Esophagus muscularis mucosa (tissue), 3 donors: ENCODE measurements at regions not wholly inside any gene's neighbourhood (a gene's known extent, or its start where the extent isn't known, plus 50 kb on each side); places are given as distances from the start of the nearest gene placed in this dataset.

Source experiments
- POLR2A ChIP-seq: fragments of 450-650 bp; IDR thresholded peaks from one replicate; pipeline ENCODE4 v1.6.1; 2017; ENCODE audit warnings: antibody characterized with exemption, moderate library complexity, mild to moderate bottlenecking, low read depth
- TF ChIP-seq, protein P1 (sequence below), 3 experiments: fragments of 200-600 bp in 2 of 3; fragments of 450-650 bp in 1 of 3; sonication (generic) in 2 of 3; IDR thresholded peaks; one replicate each; pipeline ENCODE4 v1.5.1; 2017 to 2019; ENCODE audit warnings: antibody characterized with exemption in 3 of 3, mild to moderate bottlenecking in 2 of 3, moderate library complexity in 1 of 3

GRCh38 chr12:91493308-91493707 lies 310.7 kb upstream of the DCN start:
- TF ChIP-seq, protein P1, sequence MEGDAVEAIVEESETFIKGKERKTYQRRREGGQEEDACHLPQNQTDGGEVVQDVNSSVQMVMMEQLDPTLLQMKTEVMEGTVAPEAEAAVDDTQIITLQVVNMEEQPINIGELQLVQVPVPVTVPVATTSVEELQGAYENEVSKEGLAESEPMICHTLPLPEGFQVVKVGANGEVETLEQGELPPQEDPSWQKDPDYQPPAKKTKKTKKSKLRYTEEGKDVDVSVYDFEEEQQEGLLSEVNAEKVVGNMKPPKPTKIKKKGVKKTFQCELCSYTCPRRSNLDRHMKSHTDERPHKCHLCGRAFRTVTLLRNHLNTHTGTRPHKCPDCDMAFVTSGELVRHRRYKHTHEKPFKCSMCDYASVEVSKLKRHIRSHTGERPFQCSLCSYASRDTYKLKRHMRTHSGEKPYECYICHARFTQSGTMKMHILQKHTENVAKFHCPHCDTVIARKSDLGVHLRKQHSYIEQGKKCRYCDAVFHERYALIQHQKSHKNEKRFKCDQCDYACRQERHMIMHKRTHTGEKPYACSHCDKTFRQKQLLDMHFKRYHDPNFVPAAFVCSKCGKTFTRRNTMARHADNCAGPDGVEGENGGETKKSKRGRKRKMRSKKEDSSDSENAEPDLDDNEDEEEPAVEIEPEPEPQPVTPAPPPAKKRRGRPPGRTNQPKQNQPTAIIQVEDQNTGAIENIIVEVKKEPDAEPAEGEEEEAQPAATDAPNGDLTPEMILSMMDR (IDR thresholded peaks at IDR 0.05): no peak
- TF ChIP-seq POLR2A: no peak
